ENCODE measurements at regions not wholly inside any gene's neighbourhood (a gene's known extent, or its start where the extent isn't known, plus 50 kb on each side); places are given as distances from the start of the nearest gene placed in this dataset.
"Not testable (repeated sequence)": the region's sequence is repeated elsewhere in the genome, so short reads cannot be mapped to it uniquely, and the experiment has no call there.

GRCh38 chr9:24897826-24898225, 352.1 kb upstream of the IZUMO3 start:
- Mint-ChIP-seq H3K9me3 (peaks cover 8% of the 10 kb centered on the region), H3K4me3 (no peak overlapping the region), H3K27ac (no peak overlapping the region), H3K36me3 (ENCODE audit: low read depth) (no peaks in the 10 kb centered on the region), H3K27me3 (ENCODE audit: low read depth, poor library complexity) (peaks cover 5% of the 10 kb centered on the region), H3K4me1 (no peaks in the 10 kb centered on the region)
- no peak for DNase-seq
- TF ChIP-seq CTCF (IDR thresholded peaks at IDR 0.05) = no peak

- Mint-ChIP-seq H3K4me1 (no peaks in the 10 kb centered on the region), H3K4me3 (no peak overlapping the region), H3K36me3 (ENCODE audit: low read depth) (no peaks in the 10 kb centered on the region), H3K27me3 (ENCODE audit: low read depth, poor library complexity) (no peaks in the 10 kb centered on the region), H3K27ac (no peak overlapping the region), H3K9me3 (no peaks in the 10 kb centered on the region)
- no peak for TF ChIP-seq CTCF (IDR thresholded peaks at IDR 0.05)
- no peak for DNase-seq
Measured at GRCh38 chr9:24881361-24881760, 335.7 kb upstream of the IZUMO3 start.

- no peaks in the 10 kb centered on the region for H3K36me3 Mint-ChIP-seq (ENCODE audit: low read depth)
- no peak overlapping the region for H3K27ac Mint-ChIP-seq
- TF ChIP-seq CTCF (IDR thresholded peaks at IDR 0.05) = no peak
- no peaks in the 10 kb centered on the region for H3K9me3 Mint-ChIP-seq
- H3K4me3 Mint-ChIP-seq = no peak overlapping the region
- no peaks in the 10 kb centered on the region for H3K4me1 Mint-ChIP-seq
- no peaks in the 10 kb centered on the region for H3K27me3 Mint-ChIP-seq (ENCODE audit: low read depth, poor library complexity)
- no peak for DNase-seq
Measured at GRCh38 chr9:24879591-24879990, 333.9 kb upstream of the IZUMO3 start.

GRCh38 chr9:24856601-24857000, 310.9 kb upstream of the IZUMO3 start:
- H3K36me3 Mint-ChIP-seq (ENCODE audit: low read depth); DNase-seq; H3K4me1 Mint-ChIP-seq; H3K27ac Mint-ChIP-seq; H3K4me3 Mint-ChIP-seq; H3K27me3 Mint-ChIP-seq (ENCODE audit: low read depth, poor library complexity): not testable (repeated sequence)
- peaks cover 11% of the 10 kb centered on the region for H3K9me3 Mint-ChIP-seq

- H3K36me3 Mint-ChIP-seq (ENCODE audit: low read depth) = no peaks in the 10 kb centered on the region
- no peaks in the 10 kb centered on the region for H3K9me3 Mint-ChIP-seq
- no peak for TF ChIP-seq CTCF (IDR thresholded peaks at IDR 0.05)
- no peaks in the 10 kb centered on the region for H3K4me1 Mint-ChIP-seq
- H3K27ac Mint-ChIP-seq = no peak overlapping the region
- no peak overlapping the region for H3K4me3 Mint-ChIP-seq
- H3K27me3 Mint-ChIP-seq (ENCODE audit: low read depth, poor library complexity) = no peaks in the 10 kb centered on the region
- no peak for DNase-seq
Measured at GRCh38 chr9:24846248-24846912, 300.7 kb upstream of the IZUMO3 start.

- H3K4me3 Mint-ChIP-seq = no peak overlapping the region
- no peak overlapping the region for H3K27ac Mint-ChIP-seq
- H3K9me3 Mint-ChIP-seq = no peaks in the 10 kb centered on the region
- H3K27me3 Mint-ChIP-seq (ENCODE audit: low read depth, poor library complexity) = no peaks in the 10 kb centered on the region
- no peak for DNase-seq
- H3K4me1 Mint-ChIP-seq = no peaks in the 10 kb centered on the region
- TF ChIP-seq CTCF (IDR thresholded peaks at IDR 0.05) = no peak
- H3K36me3 Mint-ChIP-seq (ENCODE audit: low read depth) = no peaks in the 10 kb centered on the region
Measured at GRCh38 chr9:24844217-24844616, 298.5 kb upstream of the IZUMO3 start.

Measured in nephron progenitor cell (in vitro differentiated cells).